ENCODE measurements at regions not wholly inside any gene's neighbourhood (a gene's known extent, or its start where the extent isn't known, plus 50 kb on each side); places are given as distances from the start of the nearest gene placed in this dataset.
"Not testable (repeated sequence)": the region's sequence is repeated elsewhere in the genome, so short reads cannot be mapped to it uniquely, and the experiment has no call there.

GRCh38 chr7:65582518-65583119, 209.0 kb downstream of the ZNF92 start:
- H3K9me3 ChIP-seq (ENCODE audit: control insufficient read depth, low read length); H3K4me3 ChIP-seq (ENCODE audit: low read length); H3K9ac ChIP-seq (ENCODE audit: low read length); H3K4me1 ChIP-seq (ENCODE audit: control insufficient read depth, insufficient read depth, low read length); H3K27me3 ChIP-seq (ENCODE audit: control insufficient read depth, insufficient read depth, low read length); H3K36me3 ChIP-seq (ENCODE audit: control insufficient read depth, insufficient read depth, low read length): not testable (repeated sequence)

GRCh38 chr7:65602495-65602894, 228.8 kb downstream of the ZNF92 start:
- not testable (repeated sequence) for H3K27me3 ChIP-seq (ENCODE audit: control insufficient read depth, insufficient read depth, low read length); H3K36me3 ChIP-seq (ENCODE audit: control insufficient read depth, insufficient read depth, low read length); H3K9ac ChIP-seq (ENCODE audit: low read length); H3K4me1 ChIP-seq (ENCODE audit: control insufficient read depth, insufficient read depth, low read length); H3K4me3 ChIP-seq (ENCODE audit: low read length); H3K9me3 ChIP-seq (ENCODE audit: control insufficient read depth, low read length)

GRCh38 chr7:65609131-65609530, 235.5 kb downstream of the ZNF92 start:
- Histone ChIP-seq H3K9ac (ENCODE audit: low read length) (no peak overlapping the region), H3K4me1 (ENCODE audit: control insufficient read depth, insufficient read depth, low read length) (no peaks in the 10 kb centered on the region), H3K4me3 (ENCODE audit: low read length) (no peak overlapping the region), H3K27me3 (ENCODE audit: control insufficient read depth, insufficient read depth, low read length) (no peaks in the 10 kb centered on the region), H3K9me3 (ENCODE audit: control insufficient read depth, low read length) (no peaks in the 10 kb centered on the region), H3K36me3 (ENCODE audit: control insufficient read depth, insufficient read depth, low read length) (no peaks in the 10 kb centered on the region)

- not testable (repeated sequence) for H3K4me1 ChIP-seq (ENCODE audit: control insufficient read depth, insufficient read depth, low read length); H3K36me3 ChIP-seq (ENCODE audit: control insufficient read depth, insufficient read depth, low read length); H3K27me3 ChIP-seq (ENCODE audit: control insufficient read depth, insufficient read depth, low read length); H3K4me3 ChIP-seq (ENCODE audit: low read length); H3K9me3 ChIP-seq (ENCODE audit: control insufficient read depth, low read length); H3K9ac ChIP-seq (ENCODE audit: low read length)
Measured at GRCh38 chr7:65613644-65614289, 240.1 kb downstream of the ZNF92 start.

GRCh38 chr7:65616111-65616510, 242.5 kb downstream of the ZNF92 start:
- H3K9me3 ChIP-seq (ENCODE audit: control insufficient read depth, low read length); H3K9ac ChIP-seq (ENCODE audit: low read length); H3K4me1 ChIP-seq (ENCODE audit: control insufficient read depth, insufficient read depth, low read length); H3K27me3 ChIP-seq (ENCODE audit: control insufficient read depth, insufficient read depth, low read length); H3K4me3 ChIP-seq (ENCODE audit: low read length); H3K36me3 ChIP-seq (ENCODE audit: control insufficient read depth, insufficient read depth, low read length): not testable (repeated sequence)

GRCh38 chr7:65620216-65620615, 246.6 kb downstream of the ZNF92 start:
- not testable (repeated sequence) for H3K9ac ChIP-seq (ENCODE audit: low read length); H3K27me3 ChIP-seq (ENCODE audit: control insufficient read depth, insufficient read depth, low read length); H3K36me3 ChIP-seq (ENCODE audit: control insufficient read depth, insufficient read depth, low read length); H3K9me3 ChIP-seq (ENCODE audit: control insufficient read depth, low read length); H3K4me1 ChIP-seq (ENCODE audit: control insufficient read depth, insufficient read depth, low read length); H3K4me3 ChIP-seq (ENCODE audit: low read length)

GRCh38 chr7:65621580-65622201, 248.0 kb downstream of the ZNF92 start:
- H3K4me3 ChIP-seq (ENCODE audit: low read length); H3K4me1 ChIP-seq (ENCODE audit: control insufficient read depth, insufficient read depth, low read length); H3K9ac ChIP-seq (ENCODE audit: low read length); H3K36me3 ChIP-seq (ENCODE audit: control insufficient read depth, insufficient read depth, low read length); H3K27me3 ChIP-seq (ENCODE audit: control insufficient read depth, insufficient read depth, low read length); H3K9me3 ChIP-seq (ENCODE audit: control insufficient read depth, low read length): not testable (repeated sequence)

GRCh38 chr7:65631236-65631635, 241.6 kb upstream of the VKORC1L1 start:
- H3K36me3 ChIP-seq (ENCODE audit: control insufficient read depth, insufficient read depth, low read length); H3K4me3 ChIP-seq (ENCODE audit: low read length); H3K4me1 ChIP-seq (ENCODE audit: control insufficient read depth, insufficient read depth, low read length); H3K9me3 ChIP-seq (ENCODE audit: control insufficient read depth, low read length); H3K27me3 ChIP-seq (ENCODE audit: control insufficient read depth, insufficient read depth, low read length); H3K9ac ChIP-seq (ENCODE audit: low read length): not testable (repeated sequence)

- H3K9ac ChIP-seq (ENCODE audit: low read length); H3K36me3 ChIP-seq (ENCODE audit: control insufficient read depth, insufficient read depth, low read length); H3K9me3 ChIP-seq (ENCODE audit: control insufficient read depth, low read length); H3K4me1 ChIP-seq (ENCODE audit: control insufficient read depth, insufficient read depth, low read length); H3K27me3 ChIP-seq (ENCODE audit: control insufficient read depth, insufficient read depth, low read length); H3K4me3 ChIP-seq (ENCODE audit: low read length): not testable (repeated sequence)
Measured at GRCh38 chr7:65633587-65634404, 239.1 kb upstream of the VKORC1L1 start.

- not testable (repeated sequence) for H3K36me3 ChIP-seq (ENCODE audit: control insufficient read depth, insufficient read depth, low read length); H3K4me1 ChIP-seq (ENCODE audit: control insufficient read depth, insufficient read depth, low read length); H3K9me3 ChIP-seq (ENCODE audit: control insufficient read depth, low read length); H3K27me3 ChIP-seq (ENCODE audit: control insufficient read depth, insufficient read depth, low read length); H3K4me3 ChIP-seq (ENCODE audit: low read length); H3K9ac ChIP-seq (ENCODE audit: low read length)
Measured at GRCh38 chr7:65638918-65639317, 234.0 kb upstream of the VKORC1L1 start.

GRCh38 chr7:65639717-65640116, 233.2 kb upstream of the VKORC1L1 start:
- H3K4me3 ChIP-seq (ENCODE audit: low read length); H3K9me3 ChIP-seq (ENCODE audit: control insufficient read depth, low read length); H3K36me3 ChIP-seq (ENCODE audit: control insufficient read depth, insufficient read depth, low read length); H3K27me3 ChIP-seq (ENCODE audit: control insufficient read depth, insufficient read depth, low read length); H3K4me1 ChIP-seq (ENCODE audit: control insufficient read depth, insufficient read depth, low read length); H3K9ac ChIP-seq (ENCODE audit: low read length): not testable (repeated sequence)

GRCh38 chr7:65643498-65643897, 229.4 kb upstream of the VKORC1L1 start:
- not testable (repeated sequence) for H3K27me3 ChIP-seq (ENCODE audit: control insufficient read depth, insufficient read depth, low read length); H3K9me3 ChIP-seq (ENCODE audit: control insufficient read depth, low read length); H3K4me3 ChIP-seq (ENCODE audit: low read length); H3K9ac ChIP-seq (ENCODE audit: low read length); H3K36me3 ChIP-seq (ENCODE audit: control insufficient read depth, insufficient read depth, low read length); H3K4me1 ChIP-seq (ENCODE audit: control insufficient read depth, insufficient read depth, low read length)

Data from mucosa of stomach (tissue), 1 donor.